ENCODE measurements at regions not wholly inside any gene's neighbourhood (a gene's known extent, or its start where the extent isn't known, plus 50 kb on each side); places are given as distances from the start of the nearest gene placed in this dataset.

DNA sequence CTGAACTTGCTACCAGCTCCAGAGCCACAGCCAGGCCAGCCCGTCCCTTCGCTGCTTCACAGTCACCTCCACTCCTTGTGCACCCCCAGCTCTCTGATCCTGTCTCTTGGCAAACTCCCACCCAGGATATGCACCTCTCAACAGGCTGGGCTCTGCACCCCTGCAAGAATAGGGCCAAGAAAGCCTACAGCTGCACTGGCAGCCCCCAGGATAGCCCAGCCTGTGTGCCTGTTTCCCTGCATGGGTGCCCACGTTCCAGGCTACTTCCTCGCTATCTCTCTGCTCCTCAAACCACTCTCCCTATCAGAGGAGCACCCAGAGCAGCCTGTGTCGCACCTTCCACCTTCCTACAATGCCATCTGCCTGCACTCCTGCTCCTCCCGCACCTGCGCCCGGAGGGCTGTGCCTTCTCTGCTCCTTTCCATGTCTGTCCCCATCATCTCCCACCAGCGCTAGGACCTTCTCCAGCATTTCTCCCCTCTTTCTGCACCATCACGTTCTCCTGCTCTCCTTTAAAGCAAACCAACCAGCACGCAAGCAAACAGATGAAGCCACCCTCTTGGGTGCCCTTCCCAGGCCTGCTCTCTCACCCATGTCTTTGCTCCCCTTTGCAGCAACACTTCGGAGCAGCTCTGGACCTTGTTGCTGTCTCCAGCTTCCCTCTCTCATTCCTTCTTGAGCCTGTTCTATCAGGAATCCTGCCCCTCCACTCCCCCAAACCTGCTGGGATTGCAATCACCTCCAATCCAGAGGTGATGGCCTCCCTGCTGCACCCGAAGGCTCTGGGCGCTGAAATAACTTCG, 313.2 kb upstream of the HS6ST1 start:
- Histone ChIP-seq H3K27ac (no peak overlapping the region), H3K9me3 (ENCODE audit: control insufficient read depth, low read length) (no peaks in the 10 kb centered on the region), H2AFZ (no peak overlapping the region), H3K9ac (no peak overlapping the region), H3K4me3 (ENCODE audit: low read depth, low read length) (no peak overlapping the region), H3K36me3 (ENCODE audit: control insufficient read depth, insufficient read depth, low read length) (no peaks in the 10 kb centered on the region), H3K4me2 (ENCODE audit: low read length) (no peak overlapping the region), H3K79me2 (no peaks in the 10 kb centered on the region), H3K4me1 (no peaks in the 10 kb centered on the region), H3K27me3 (ENCODE audit: control insufficient read depth, insufficient read depth, low read length) (no peaks in the 10 kb centered on the region)
- TF ChIP-seq, protein P1, sequence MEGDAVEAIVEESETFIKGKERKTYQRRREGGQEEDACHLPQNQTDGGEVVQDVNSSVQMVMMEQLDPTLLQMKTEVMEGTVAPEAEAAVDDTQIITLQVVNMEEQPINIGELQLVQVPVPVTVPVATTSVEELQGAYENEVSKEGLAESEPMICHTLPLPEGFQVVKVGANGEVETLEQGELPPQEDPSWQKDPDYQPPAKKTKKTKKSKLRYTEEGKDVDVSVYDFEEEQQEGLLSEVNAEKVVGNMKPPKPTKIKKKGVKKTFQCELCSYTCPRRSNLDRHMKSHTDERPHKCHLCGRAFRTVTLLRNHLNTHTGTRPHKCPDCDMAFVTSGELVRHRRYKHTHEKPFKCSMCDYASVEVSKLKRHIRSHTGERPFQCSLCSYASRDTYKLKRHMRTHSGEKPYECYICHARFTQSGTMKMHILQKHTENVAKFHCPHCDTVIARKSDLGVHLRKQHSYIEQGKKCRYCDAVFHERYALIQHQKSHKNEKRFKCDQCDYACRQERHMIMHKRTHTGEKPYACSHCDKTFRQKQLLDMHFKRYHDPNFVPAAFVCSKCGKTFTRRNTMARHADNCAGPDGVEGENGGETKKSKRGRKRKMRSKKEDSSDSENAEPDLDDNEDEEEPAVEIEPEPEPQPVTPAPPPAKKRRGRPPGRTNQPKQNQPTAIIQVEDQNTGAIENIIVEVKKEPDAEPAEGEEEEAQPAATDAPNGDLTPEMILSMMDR (IDR thresholded peaks at IDR 0.05), result no peak

DNA sequence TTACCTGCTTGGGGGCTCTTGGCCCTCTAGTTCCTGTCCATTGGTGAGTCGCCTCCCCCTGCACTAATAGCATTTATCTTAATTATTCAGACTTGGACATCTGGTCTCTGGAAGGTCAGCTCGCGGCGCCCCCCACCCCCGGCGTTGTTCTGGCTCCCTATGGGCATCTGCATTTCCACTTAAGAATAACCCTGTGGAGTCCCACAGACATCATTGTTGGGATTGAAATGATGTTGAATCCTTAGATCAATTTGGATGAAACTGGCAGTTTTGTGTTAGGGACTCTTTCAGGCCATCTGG, 313.8 kb upstream of the HS6ST1 start:
- no peaks in the 10 kb centered on the region for H3K36me3 ChIP-seq (ENCODE audit: control insufficient read depth, insufficient read depth, low read length)
- no peaks in the 10 kb centered on the region for H3K4me1 ChIP-seq
- H3K9me3 ChIP-seq (ENCODE audit: control insufficient read depth, low read length), result no peaks in the 10 kb centered on the region
- no peak overlapping the region for H3K4me3 ChIP-seq (ENCODE audit: low read depth, low read length)
- no peak overlapping the region for H2AFZ ChIP-seq
- no peaks in the 10 kb centered on the region for H3K79me2 ChIP-seq
- H3K4me2 ChIP-seq (ENCODE audit: low read length), result no peak overlapping the region
- no peaks in the 10 kb centered on the region for H3K27me3 ChIP-seq (ENCODE audit: control insufficient read depth, insufficient read depth, low read length)
- TF ChIP-seq, protein P1 (IDR thresholded peaks at IDR 0.05), result no peak
- H3K9ac ChIP-seq, result no peak overlapping the region
- H3K27ac ChIP-seq, result no peak overlapping the region

- no peaks in the 10 kb centered on the region for H3K36me3 ChIP-seq (ENCODE audit: control insufficient read depth, insufficient read depth, low read length)
- no peaks in the 10 kb centered on the region for H3K9me3 ChIP-seq (ENCODE audit: control insufficient read depth, low read length)
- H3K79me2 ChIP-seq, result no peaks in the 10 kb centered on the region
- no peak overlapping the region for H3K27ac ChIP-seq
- no peak overlapping the region for H3K4me3 ChIP-seq (ENCODE audit: low read depth, low read length)
- H2AFZ ChIP-seq, result no peak overlapping the region
- H3K4me1 ChIP-seq, result no peaks in the 10 kb centered on the region
- no peaks in the 10 kb centered on the region for H3K27me3 ChIP-seq (ENCODE audit: control insufficient read depth, insufficient read depth, low read length)
- H3K4me2 ChIP-seq (ENCODE audit: low read length), result no peak overlapping the region
- no peak overlapping the region for H3K9ac ChIP-seq
- TF ChIP-seq, protein P1 (IDR thresholded peaks at IDR 0.05), result no peak
These were observed 314.8 kb upstream of the HS6ST1 start for GRCh38 chr2:128633501-128633900.

DNA sequence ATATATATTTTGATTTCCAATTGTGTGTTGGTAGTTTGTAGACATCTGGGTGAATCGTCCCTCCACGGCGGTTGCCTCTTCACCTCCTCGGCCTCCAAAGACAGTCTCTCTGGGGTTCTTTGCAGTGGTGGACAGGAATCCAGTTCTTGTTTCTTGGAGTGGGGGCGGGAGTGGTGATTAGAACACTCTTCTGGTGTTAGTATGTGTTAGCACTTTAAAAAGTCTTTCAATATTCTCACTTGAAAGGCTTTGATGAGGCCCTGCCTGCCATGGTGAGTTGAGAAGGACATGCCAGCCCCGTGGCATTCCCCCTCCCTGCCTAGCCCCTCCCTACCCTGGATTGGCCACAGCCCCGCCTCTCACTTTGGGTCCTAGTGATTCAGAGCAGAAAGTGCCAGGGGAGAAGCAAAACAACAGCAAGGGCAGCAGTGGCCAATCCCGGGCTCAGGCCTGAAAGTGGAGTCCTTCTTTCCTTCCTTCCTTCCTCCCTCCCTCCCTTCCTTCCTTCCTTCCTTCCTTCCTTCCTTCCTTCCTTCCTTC, 316.8 kb upstream of the HS6ST1 start:
- Histone ChIP-seq H3K79me2 (no peaks in the 10 kb centered on the region), H3K9me3 (ENCODE audit: control insufficient read depth, low read length) (no peaks in the 10 kb centered on the region), H3K4me2 (ENCODE audit: low read length) (no peak overlapping the region), H3K4me1 (no peaks in the 10 kb centered on the region), H3K4me3 (ENCODE audit: low read depth, low read length) (no peak overlapping the region), H3K27ac (no peak overlapping the region), H3K36me3 (ENCODE audit: control insufficient read depth, insufficient read depth, low read length) (no peaks in the 10 kb centered on the region), H3K27me3 (ENCODE audit: control insufficient read depth, insufficient read depth, low read length) (no peaks in the 10 kb centered on the region), H3K9ac (no peak overlapping the region), H2AFZ (no peak overlapping the region)
- TF ChIP-seq, protein P1 (IDR thresholded peaks at IDR 0.05), result no peak

GRCh38 chr2:128636802-128637147, 318.1 kb upstream of the HS6ST1 start:
- Histone ChIP-seq H3K4me2 (ENCODE audit: low read length) (no peak overlapping the region), H3K27ac (no peak overlapping the region), H3K27me3 (ENCODE audit: control insufficient read depth, insufficient read depth, low read length) (no peaks in the 10 kb centered on the region), H3K4me3 (ENCODE audit: low read depth, low read length) (no peak overlapping the region), H3K9me3 (ENCODE audit: control insufficient read depth, low read length) (no peaks in the 10 kb centered on the region), H3K4me1 (no peaks in the 10 kb centered on the region), H2AFZ (no peak overlapping the region), H3K79me2 (no peaks in the 10 kb centered on the region), H3K9ac (no peak overlapping the region), H3K36me3 (ENCODE audit: control insufficient read depth, insufficient read depth, low read length) (no peaks in the 10 kb centered on the region)
- TF ChIP-seq, protein P1 (IDR thresholded peaks at IDR 0.05), result no peak

All from parathyroid adenoma (tissue), 2 donors.